Suprapubic skin (tissue), 3 donors: ENCODE measurements at regions not wholly inside any gene's neighbourhood (a gene's known extent, or its start where the extent isn't known, plus 50 kb on each side); places are given as distances from the start of the nearest gene placed in this dataset.

Experiments used
- POLR2A ChIP-seq, 2 donors: fragments of 450-650 bp; IDR thresholded peaks; one replicate each; pipeline ENCODE4 v1.6.1; 2017; ENCODE audit warnings: antibody characterized with exemption in 2 of 2, mild to moderate bottlenecking in 2 of 2, moderate library complexity in 2 of 2
- TF ChIP-seq, protein P1 (sequence below), 2 donors: fragments of 200-600 bp in 1 of 2; fragments of 450-650 bp in 1 of 2; sonication (generic) in 1 of 2; IDR thresholded peaks; one replicate each; pipeline ENCODE4 v1.5.1; 2016 to 2019; ENCODE audit warnings: antibody characterized with exemption in 2 of 2, mild to moderate bottlenecking in 1 of 2, moderate library complexity in 1 of 2

DNA sequence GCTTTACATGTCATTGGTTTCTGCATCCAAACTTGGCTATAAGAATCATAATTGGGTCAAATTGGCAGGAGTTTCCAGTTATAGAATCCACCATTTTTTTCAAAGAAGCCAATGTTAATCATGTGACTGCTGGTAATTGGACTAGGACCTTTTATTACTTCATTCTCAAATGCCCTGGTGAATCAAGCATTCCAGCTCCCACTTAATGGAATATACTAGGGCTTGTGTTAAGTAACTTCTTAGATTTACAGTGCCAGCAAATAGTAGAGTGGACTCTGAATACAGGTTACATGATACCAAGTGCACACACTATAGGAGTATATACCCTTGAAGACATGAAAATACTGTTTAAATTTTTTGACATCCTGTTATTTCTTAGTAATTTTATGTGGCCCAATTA, 96.7 kb downstream of the NUDT12 start:
- TF ChIP-seq POLR2A (IDR thresholded peaks at IDR 0.05) = no peak
- TF ChIP-seq, protein P1, sequence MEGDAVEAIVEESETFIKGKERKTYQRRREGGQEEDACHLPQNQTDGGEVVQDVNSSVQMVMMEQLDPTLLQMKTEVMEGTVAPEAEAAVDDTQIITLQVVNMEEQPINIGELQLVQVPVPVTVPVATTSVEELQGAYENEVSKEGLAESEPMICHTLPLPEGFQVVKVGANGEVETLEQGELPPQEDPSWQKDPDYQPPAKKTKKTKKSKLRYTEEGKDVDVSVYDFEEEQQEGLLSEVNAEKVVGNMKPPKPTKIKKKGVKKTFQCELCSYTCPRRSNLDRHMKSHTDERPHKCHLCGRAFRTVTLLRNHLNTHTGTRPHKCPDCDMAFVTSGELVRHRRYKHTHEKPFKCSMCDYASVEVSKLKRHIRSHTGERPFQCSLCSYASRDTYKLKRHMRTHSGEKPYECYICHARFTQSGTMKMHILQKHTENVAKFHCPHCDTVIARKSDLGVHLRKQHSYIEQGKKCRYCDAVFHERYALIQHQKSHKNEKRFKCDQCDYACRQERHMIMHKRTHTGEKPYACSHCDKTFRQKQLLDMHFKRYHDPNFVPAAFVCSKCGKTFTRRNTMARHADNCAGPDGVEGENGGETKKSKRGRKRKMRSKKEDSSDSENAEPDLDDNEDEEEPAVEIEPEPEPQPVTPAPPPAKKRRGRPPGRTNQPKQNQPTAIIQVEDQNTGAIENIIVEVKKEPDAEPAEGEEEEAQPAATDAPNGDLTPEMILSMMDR (IDR thresholded peaks at IDR 0.05) = no peak
